Sigmoid colon (tissue), 4 donors: ENCODE measurements at regions not wholly inside any gene's neighbourhood (a gene's known extent, or its start where the extent isn't known, plus 50 kb on each side); places are given as distances from the start of the nearest gene placed in this dataset.
A peak's percentile ranks its signal among the peaks of the same experiment; 100 is the strongest.

ENCODE experiments used
- EP300 ChIP-seq, 4 donors: sonication (generic); formaldehyde crosslinking; IDR thresholded peaks; one replicate each; pipeline ENCODE4 v1.6.1; 2017; ENCODE audit warnings: antibody characterized with exemption in 4 of 4
- POLR2A ChIP-seq, 2 donors: fragments of 450-650 bp; IDR thresholded peaks; one replicate each; pipeline ENCODE4 v1.6.1; 2016; ENCODE audit warnings: antibody characterized with exemption in 2 of 2, mild to moderate bottlenecking in 2 of 2, moderate library complexity in 2 of 2
- POLR2AphosphoS5 ChIP-seq, 4 donors: sonication (generic); formaldehyde crosslinking; IDR thresholded peaks; one replicate each; pipeline ENCODE4 v1.6.1; 2017; ENCODE audit warnings: antibody characterized with exemption in 4 of 4
- TF ChIP-seq, protein P1 (sequence below), 4 experiments: fragments of 450-650 bp in 3 of 4; fragments of 200-600 bp in 1 of 4; IDR thresholded peaks; one replicate each; pipeline ENCODE4 v1.5.1; 2016 to 2019; ENCODE audit warnings: antibody characterized with exemption in 4 of 4, mild to moderate bottlenecking in 3 of 4, moderate library complexity in 2 of 4

DNA sequence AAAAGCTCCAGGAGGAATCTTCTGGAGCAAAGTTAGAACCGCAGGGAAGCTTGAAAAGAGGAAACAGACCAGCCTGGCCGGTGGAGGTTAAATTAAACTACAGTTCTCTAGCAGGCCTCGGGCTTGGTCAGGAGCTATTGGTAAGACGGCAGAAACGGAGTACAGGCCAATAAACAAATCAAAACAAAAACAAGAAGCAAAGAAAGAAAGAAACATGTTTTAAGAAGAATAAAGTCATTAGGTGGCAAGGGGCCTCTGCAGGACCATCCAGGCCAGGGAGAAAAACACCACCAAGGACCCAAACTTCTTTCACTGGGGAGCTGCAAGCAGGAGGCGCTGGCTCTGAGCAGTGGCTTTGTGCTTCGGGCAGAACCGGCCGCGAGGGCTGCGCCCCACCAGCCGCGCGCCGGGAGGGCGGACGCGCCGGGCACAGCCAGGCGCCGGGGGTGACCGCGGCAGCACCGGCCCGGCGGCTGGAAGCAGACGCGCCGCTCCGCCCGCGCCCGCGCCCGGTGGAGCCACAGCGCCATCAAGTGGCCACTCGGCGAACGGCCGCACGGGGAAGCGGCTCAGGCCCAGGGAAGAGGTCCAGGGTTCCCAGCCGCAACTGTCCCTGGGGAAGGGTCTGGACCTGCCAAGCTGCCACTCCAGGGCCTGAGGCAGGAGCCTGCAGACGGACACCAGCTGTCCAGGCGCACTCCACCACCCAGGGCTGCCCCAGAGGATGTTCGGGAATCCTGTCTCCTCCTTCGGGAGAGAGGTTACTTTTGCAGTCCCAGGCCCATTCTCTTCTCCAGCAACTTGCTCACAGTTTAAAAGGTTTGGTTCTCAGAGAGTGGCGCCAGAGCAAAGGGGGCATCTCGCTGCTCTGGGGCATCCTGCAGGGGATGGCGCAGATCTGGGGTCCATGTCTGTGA, 419.4 kb downstream of the SOX9 start:
- TF ChIP-seq, protein P1, sequence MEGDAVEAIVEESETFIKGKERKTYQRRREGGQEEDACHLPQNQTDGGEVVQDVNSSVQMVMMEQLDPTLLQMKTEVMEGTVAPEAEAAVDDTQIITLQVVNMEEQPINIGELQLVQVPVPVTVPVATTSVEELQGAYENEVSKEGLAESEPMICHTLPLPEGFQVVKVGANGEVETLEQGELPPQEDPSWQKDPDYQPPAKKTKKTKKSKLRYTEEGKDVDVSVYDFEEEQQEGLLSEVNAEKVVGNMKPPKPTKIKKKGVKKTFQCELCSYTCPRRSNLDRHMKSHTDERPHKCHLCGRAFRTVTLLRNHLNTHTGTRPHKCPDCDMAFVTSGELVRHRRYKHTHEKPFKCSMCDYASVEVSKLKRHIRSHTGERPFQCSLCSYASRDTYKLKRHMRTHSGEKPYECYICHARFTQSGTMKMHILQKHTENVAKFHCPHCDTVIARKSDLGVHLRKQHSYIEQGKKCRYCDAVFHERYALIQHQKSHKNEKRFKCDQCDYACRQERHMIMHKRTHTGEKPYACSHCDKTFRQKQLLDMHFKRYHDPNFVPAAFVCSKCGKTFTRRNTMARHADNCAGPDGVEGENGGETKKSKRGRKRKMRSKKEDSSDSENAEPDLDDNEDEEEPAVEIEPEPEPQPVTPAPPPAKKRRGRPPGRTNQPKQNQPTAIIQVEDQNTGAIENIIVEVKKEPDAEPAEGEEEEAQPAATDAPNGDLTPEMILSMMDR (IDR thresholded peaks at IDR 0.05): peak; percentile 69 to 89 (median 74)
- TF ChIP-seq POLR2AphosphoS5 (IDR thresholded peaks at IDR 0.05) (no peak), POLR2A (IDR thresholded peaks at IDR 0.05) (no peak), EP300 (IDR thresholded peaks at IDR 0.05) (no peak)
